WTC11 (cell line): ENCODE measurements at regions not wholly inside any gene's neighbourhood (a gene's known extent, or its start where the extent isn't known, plus 50 kb on each side); places are given as distances from the start of the nearest gene placed in this dataset.
"Not testable (repeated sequence)": the region's sequence is repeated elsewhere in the genome, so short reads cannot be mapped to it uniquely, and the experiment has no call there.

Experiments
- ESRRA ChIP-seq: sonication (generic); formaldehyde crosslinking; IDR thresholded peaks from 2 replicates; pipeline ENCODE4 v1.8.1; 2022; ENCODE audit warnings: mild to moderate bottlenecking, missing genetic modification reagents, borderline replicate concordance
- FOXJ3 ChIP-seq: sonication (generic); formaldehyde crosslinking; IDR thresholded peaks from 2 replicates; pipeline ENCODE4 v1.9.0; 2021; ENCODE audit warnings: missing genetic modification reagents, mild to moderate bottlenecking, borderline replicate concordance
- GABPB1 ChIP-seq: sonication (generic); formaldehyde crosslinking; IDR thresholded peaks from 2 replicates; pipeline ENCODE4 v1.8.1; 2023; ENCODE audit warnings: mild to moderate bottlenecking, missing genetic modification reagents
- KAT7 ChIP-seq: sonication (generic); formaldehyde crosslinking; IDR thresholded peaks from 2 replicates; pipeline ENCODE4 v1.8.1; 2023; ENCODE audit warnings: missing genetic modification reagents, mild to moderate bottlenecking, borderline replicate concordance
- MYBL2 ChIP-seq: sonication (generic); formaldehyde crosslinking; IDR thresholded peaks from 2 replicates; pipeline ENCODE4 v1.8.1; 2023; ENCODE audit warnings: mild to moderate bottlenecking, moderate library complexity, missing genetic modification reagents
- NFYB ChIP-seq: sonication (generic); formaldehyde crosslinking; conservative IDR thresholded peaks from 2 replicates; pipeline ENCODE4 v1.8.0; 2022; ENCODE audit warnings: low read depth, missing genetic modification reagents
- TCF7 ChIP-seq: sonication (generic); formaldehyde crosslinking; IDR thresholded peaks from 2 replicates; pipeline ENCODE4 v1.8.0; 2022; ENCODE audit warnings: mild to moderate bottlenecking, low read depth, missing genetic modification reagents, moderate library complexity
- TF ChIP-seq, protein P1 (sequence below): fragments of 200-600 bp; IDR thresholded peaks from 2 replicates; pipeline ENCODE4 v1.8.0; 2022; ENCODE audit warnings: antibody characterized with exemption
- TF ChIP-seq, protein P2 (sequence below): sonication (generic); formaldehyde crosslinking; IDR thresholded peaks from 2 replicates; pipeline ENCODE4 v1.8.1; 2022; ENCODE audit warnings: low read depth, missing genetic modification reagents, borderline replicate concordance
- TF ChIP-seq, protein P3 (sequence below): sonication (generic); formaldehyde crosslinking; IDR thresholded peaks from 2 replicates; pipeline ENCODE4 v1.8.1; 2023; ENCODE audit warnings: mild to moderate bottlenecking, missing genetic modification reagents, moderate library complexity
- TF ChIP-seq, protein P4 (sequence below): sonication (generic); formaldehyde crosslinking; IDR thresholded peaks from 2 replicates; pipeline ENCODE4 v1.8.0; 2022; ENCODE audit warnings: mild to moderate bottlenecking, missing genetic modification reagents
- TF ChIP-seq, protein P5 (sequence below): sonication (generic); formaldehyde crosslinking; IDR thresholded peaks from 2 replicates; pipeline ENCODE4 v1.8.0; 2023; ENCODE audit warnings: missing genetic modification reagents, mild to moderate bottlenecking, borderline replicate concordance
- TF ChIP-seq, protein P6 (sequence below): fragments of 250-450 bp; sonication (Bioruptor Pico); IDR thresholded peaks from 2 replicates; pipeline ENCODE4 v1.9.0; 2021; ENCODE audit warnings: mild to moderate bottlenecking
- TF ChIP-seq, protein P7 (sequence below): sonication (generic); formaldehyde crosslinking; conservative IDR thresholded peaks from 2 replicates; pipeline ENCODE4 v1.8.1; 2022; ENCODE audit warnings: mild to moderate bottlenecking, missing genetic modification reagents

DNA sequence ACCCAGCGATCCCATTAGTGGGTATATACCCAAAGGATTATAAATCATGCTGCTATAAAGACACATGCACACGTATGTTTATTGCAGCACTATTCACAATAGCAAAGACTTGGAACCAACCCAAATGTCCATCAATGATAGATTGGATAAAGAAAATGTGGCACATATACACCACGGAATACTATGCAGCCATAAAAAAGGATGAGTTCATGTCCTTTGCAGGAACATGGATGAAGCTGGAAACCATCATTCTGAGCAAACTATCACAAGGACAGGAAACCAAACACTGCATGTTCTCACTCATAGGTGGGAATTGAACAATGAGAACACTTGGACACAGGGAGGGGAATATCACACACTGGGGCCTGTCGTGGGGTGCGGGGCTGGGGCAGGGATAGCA lies 230.0 kb upstream of the RREB1 start:
- TF ChIP-seq, protein P1, sequence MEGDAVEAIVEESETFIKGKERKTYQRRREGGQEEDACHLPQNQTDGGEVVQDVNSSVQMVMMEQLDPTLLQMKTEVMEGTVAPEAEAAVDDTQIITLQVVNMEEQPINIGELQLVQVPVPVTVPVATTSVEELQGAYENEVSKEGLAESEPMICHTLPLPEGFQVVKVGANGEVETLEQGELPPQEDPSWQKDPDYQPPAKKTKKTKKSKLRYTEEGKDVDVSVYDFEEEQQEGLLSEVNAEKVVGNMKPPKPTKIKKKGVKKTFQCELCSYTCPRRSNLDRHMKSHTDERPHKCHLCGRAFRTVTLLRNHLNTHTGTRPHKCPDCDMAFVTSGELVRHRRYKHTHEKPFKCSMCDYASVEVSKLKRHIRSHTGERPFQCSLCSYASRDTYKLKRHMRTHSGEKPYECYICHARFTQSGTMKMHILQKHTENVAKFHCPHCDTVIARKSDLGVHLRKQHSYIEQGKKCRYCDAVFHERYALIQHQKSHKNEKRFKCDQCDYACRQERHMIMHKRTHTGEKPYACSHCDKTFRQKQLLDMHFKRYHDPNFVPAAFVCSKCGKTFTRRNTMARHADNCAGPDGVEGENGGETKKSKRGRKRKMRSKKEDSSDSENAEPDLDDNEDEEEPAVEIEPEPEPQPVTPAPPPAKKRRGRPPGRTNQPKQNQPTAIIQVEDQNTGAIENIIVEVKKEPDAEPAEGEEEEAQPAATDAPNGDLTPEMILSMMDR, result not testable (repeated sequence)
- TF ChIP-seq TCF7 (CRISPR knock-in tag); FOXJ3 (CRISPR knock-in tag); GABPB1 (CRISPR knock-in tag); MYBL2; NFYB (CRISPR knock-in tag); ESRRA (CRISPR knock-in tag); KAT7 (CRISPR knock-in tag): not testable (repeated sequence)
- TF ChIP-seq, protein P2, sequence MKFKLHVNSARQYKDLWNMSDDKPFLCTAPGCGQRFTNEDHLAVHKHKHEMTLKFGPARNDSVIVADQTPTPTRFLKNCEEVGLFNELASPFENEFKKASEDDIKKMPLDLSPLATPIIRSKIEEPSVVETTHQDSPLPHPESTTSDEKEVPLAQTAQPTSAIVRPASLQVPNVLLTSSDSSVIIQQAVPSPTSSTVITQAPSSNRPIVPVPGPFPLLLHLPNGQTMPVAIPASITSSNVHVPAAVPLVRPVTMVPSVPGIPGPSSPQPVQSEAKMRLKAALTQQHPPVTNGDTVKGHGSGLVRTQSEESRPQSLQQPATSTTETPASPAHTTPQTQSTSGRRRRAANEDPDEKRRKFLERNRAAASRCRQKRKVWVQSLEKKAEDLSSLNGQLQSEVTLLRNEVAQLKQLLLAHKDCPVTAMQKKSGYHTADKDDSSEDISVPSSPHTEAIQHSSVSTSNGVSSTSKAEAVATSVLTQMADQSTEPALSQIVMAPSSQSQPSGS (CRISPR knock-in tag), result not testable (repeated sequence)
- TF ChIP-seq, protein P3, sequence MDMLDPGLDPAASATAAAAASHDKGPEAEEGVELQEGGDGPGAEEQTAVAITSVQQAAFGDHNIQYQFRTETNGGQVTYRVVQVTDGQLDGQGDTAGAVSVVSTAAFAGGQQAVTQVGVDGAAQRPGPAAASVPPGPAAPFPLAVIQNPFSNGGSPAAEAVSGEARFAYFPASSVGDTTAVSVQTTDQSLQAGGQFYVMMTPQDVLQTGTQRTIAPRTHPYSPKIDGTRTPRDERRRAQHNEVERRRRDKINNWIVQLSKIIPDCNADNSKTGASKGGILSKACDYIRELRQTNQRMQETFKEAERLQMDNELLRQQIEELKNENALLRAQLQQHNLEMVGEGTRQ (CRISPR knock-in tag), result not testable (repeated sequence)
- TF ChIP-seq, protein P4, sequence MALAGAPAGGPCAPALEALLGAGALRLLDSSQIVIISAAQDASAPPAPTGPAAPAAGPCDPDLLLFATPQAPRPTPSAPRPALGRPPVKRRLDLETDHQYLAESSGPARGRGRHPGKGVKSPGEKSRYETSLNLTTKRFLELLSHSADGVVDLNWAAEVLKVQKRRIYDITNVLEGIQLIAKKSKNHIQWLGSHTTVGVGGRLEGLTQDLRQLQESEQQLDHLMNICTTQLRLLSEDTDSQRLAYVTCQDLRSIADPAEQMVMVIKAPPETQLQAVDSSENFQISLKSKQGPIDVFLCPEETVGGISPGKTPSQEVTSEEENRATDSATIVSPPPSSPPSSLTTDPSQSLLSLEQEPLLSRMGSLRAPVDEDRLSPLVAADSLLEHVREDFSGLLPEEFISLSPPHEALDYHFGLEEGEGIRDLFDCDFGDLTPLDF (CRISPR knock-in tag), result not testable (repeated sequence)
- TF ChIP-seq, protein P5, sequence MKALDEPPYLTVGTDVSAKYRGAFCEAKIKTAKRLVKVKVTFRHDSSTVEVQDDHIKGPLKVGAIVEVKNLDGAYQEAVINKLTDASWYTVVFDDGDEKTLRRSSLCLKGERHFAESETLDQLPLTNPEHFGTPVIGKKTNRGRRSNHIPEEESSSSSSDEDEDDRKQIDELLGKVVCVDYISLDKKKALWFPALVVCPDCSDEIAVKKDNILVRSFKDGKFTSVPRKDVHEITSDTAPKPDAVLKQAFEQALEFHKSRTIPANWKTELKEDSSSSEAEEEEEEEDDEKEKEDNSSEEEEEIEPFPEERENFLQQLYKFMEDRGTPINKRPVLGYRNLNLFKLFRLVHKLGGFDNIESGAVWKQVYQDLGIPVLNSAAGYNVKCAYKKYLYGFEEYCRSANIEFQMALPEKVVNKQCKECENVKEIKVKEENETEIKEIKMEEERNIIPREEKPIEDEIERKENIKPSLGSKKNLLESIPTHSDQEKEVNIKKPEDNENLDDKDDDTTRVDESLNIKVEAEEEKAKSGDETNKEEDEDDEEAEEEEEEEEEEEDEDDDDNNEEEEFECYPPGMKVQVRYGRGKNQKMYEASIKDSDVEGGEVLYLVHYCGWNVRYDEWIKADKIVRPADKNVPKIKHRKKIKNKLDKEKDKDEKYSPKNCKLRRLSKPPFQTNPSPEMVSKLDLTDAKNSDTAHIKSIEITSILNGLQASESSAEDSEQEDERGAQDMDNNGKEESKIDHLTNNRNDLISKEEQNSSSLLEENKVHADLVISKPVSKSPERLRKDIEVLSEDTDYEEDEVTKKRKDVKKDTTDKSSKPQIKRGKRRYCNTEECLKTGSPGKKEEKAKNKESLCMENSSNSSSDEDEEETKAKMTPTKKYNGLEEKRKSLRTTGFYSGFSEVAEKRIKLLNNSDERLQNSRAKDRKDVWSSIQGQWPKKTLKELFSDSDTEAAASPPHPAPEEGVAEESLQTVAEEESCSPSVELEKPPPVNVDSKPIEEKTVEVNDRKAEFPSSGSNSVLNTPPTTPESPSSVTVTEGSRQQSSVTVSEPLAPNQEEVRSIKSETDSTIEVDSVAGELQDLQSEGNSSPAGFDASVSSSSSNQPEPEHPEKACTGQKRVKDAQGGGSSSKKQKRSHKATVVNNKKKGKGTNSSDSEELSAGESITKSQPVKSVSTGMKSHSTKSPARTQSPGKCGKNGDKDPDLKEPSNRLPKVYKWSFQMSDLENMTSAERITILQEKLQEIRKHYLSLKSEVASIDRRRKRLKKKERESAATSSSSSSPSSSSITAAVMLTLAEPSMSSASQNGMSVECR, result not testable (repeated sequence)
- TF ChIP-seq, protein P6, sequence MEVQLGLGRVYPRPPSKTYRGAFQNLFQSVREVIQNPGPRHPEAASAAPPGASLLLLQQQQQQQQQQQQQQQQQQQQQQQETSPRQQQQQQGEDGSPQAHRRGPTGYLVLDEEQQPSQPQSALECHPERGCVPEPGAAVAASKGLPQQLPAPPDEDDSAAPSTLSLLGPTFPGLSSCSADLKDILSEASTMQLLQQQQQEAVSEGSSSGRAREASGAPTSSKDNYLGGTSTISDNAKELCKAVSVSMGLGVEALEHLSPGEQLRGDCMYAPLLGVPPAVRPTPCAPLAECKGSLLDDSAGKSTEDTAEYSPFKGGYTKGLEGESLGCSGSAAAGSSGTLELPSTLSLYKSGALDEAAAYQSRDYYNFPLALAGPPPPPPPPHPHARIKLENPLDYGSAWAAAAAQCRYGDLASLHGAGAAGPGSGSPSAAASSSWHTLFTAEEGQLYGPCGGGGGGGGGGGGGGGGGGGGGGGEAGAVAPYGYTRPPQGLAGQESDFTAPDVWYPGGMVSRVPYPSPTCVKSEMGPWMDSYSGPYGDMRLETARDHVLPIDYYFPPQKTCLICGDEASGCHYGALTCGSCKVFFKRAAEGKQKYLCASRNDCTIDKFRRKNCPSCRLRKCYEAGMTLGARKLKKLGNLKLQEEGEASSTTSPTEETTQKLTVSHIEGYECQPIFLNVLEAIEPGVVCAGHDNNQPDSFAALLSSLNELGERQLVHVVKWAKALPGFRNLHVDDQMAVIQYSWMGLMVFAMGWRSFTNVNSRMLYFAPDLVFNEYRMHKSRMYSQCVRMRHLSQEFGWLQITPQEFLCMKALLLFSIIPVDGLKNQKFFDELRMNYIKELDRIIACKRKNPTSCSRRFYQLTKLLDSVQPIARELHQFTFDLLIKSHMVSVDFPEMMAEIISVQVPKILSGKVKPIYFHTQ, result not testable (repeated sequence)
- TF ChIP-seq, protein P7, sequence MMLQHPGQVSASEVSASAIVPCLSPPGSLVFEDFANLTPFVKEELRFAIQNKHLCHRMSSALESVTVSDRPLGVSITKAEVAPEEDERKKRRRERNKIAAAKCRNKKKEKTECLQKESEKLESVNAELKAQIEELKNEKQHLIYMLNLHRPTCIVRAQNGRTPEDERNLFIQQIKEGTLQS (CRISPR knock-in tag), result not testable (repeated sequence)
